DMS79 treated with DMSO at 0.1 percent for 48 hours (cell line): ENCODE measurements at regions not wholly inside any gene's neighbourhood (a gene's known extent, or its start where the extent isn't known, plus 50 kb on each side); places are given as distances from the start of the nearest gene placed in this dataset.

Experiments
- DNase-seq: peaks from one replicate; lab custom pipeline; 2025; lab: John Stamatoyannopoulos, UW

DNA sequence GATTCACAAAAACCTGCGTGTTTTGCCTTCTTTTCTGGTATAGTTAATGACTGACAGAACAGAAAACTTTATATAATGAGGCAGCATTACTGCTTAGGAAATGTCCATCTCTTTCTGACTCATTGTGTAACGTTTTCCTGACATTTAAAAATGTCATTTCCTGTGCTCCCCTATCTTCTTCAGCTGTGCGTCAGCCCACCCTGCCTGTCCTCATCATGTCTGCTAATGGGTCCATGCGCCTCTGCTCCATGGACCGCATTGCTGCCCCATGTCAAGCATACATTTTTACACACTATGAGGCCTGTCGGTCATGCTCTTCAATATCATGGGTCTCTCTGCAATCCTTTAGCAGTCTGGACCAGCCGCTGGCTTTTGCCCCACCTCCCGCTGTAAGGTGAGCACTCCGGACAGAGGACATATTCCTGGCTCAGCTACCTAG is 234.3 kb downstream of the CDCA7 start:
- no peak for DNase-seq

DNA sequence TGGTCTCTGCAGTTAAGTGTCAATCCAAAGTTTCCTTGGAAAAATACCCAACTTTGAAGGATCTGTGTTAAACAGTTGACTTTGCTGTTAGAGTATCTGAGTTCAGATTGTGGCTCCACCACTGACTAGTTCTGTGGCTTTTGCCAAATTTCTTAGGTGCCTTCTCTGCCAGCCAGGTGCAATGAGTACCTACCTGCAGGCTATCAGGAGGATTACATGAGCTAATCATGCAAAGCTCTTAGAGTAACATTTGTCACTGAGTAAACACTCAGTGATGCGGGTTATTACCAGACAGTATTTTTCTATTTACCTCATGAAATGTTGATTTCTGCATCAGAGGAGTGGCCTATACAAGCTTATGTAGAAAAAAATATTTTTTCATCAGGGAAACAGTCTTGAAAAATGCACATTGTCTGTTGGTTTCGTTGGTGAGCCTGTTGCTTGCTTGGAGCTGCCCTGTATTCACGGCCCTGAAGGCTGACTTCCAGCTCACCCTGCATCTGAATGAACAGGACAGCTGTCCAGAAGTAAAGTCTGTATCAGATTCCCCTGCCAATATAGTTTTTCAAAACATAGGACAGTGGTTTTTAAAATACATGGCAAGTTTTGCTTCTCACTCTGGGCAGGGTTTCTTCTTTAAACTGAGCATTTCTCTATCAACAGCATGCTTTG is 235.1 kb downstream of the CDCA7 start:
- DNase-seq: peak; percentile 93

DNA sequence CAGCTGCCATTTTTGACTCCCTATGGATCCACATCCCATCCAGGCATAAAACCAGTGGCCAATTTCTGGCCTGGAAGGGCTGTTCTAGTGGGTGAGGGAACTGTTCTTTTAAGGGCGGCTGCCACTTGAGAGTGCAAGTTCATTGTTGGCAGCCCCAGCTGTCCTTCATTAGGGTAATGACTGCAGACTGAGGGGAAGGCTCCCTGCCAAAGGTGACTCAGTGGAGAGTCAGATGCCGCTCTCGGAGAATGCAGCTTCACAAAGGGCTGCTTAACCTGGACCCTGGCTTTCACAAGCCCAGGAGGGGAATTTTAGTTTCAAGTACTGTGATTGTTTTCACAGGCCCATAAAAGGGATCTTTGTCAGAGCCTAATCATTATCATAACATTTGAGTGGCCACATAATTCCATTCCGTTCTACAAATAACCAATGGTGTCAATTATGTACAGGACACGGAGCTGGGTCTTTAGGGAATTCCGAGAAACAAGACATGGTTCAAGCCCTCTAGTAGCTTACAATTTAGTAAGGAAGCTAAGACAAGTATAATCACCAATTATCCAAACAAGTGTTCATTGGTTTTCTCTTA is 235.7 kb downstream of the CDCA7 start:
- DNase-seq: peak; percentile 99

DNA sequence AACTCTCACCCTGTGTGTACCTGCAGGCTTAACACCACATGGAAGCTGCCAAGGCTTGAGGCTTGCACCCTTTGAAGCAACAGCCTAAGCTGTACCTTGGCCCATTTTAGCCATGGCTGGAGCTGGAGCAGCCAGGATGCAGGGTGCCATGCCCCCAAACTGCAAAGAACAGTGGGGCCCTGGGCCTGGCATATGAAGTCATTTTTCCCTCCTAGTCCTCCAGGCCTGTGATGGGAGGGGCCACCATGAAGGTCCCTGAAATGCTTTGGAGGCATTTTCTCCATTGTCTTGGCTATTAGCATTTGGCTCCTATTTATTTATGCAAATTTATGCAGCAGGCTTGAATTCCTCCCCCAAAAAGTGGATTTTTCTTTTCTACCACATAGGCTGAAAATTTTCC is 238.4 kb downstream of the CDCA7 start:
- DNase-seq: no peak

DNA sequence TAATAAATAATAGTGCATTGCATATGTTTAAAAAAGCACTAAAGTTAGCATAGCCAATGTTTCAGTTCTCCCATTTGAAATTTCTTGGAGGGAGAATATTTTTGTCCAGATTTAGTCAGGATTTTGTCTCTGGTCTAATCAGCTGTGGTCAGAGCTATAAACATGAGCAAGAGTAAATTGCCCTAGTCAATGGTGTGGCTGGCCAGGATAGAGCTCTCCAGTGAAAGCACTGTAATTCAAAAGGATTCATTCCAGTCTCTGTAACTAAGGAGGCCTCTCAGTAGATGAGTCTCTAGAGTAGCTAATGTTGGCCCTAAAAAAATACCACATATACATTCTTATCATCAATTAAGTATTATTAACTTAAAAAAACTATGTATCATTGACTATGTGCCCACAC is 241.6 kb downstream of the CDCA7 start:
- no peak for DNase-seq

DNA sequence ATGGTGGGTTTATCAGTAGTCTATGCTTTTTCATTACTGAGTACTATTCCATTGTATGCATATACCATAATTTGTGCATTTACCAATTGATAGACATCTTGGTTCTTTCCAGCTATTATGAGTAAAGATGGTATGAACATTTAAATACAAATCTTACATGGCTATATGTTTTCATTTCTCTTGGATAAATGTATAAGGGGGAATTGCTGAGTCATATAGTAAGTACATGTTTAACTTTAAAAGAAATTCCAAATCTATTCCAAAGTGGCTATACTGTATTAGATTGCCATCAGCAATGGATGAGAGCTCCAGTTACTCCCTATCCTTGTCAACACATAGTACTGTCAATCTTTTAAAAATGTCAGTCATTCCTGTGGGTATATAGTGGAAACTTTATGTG is 243.9 kb downstream of the CDCA7 start:
- DNase-seq: no peak

DNA sequence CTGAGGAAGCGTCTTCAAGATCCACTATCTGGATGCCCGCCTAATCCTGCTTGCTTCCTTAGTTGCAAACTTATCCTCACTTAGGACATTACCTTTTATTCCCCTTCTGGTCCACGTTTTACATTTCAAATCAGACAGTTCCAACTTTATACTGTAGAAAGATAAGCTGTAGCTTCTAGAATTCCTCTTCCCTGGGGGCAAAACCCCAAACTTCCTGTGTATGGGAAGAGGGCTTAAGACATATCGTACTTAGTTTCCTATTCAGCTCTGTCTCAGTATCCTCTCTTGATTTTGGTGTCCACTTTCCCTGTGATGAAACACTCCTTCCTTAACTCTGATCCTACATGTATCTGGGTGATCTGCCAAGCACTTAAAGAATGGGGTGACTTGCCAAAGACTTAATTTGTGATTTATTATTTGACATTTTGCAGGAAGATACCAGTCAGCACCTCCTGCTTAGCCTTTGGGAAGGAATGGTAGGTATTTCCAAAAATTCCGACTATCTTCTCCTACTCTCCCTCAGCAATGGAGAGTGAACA is 245.2 kb downstream of the CDCA7 start:
- no peak for DNase-seq

DNA sequence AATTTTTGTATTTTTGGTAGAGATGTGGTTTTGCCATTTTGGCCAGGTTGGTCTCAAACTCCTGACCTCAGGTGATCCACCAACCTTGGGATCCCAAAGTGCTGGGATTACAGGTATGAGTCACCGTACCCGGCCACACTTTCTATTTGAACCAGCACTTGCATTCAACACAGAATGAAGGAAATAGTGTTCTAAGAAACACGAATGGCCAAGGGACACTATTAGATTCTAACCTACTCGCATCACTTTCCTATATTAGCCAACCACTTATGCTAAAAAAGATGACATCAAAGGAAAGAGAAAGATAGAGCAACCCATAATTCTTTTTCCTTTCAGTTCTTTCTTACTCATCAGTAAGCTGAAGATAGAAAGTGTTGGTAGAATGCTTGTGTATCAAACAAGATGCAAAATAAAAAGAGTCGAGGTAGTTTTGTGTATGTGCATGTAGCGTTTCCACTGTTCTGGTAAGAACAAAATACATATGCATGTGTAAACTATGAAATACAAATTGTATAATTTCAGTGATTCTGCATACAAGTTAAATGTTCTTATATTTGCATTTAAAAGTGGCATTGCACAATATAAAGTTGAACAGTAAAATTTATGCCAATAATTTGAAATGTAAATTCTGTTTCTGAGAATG is 247.6 kb downstream of the CDCA7 start:
- no peak for DNase-seq

DNA sequence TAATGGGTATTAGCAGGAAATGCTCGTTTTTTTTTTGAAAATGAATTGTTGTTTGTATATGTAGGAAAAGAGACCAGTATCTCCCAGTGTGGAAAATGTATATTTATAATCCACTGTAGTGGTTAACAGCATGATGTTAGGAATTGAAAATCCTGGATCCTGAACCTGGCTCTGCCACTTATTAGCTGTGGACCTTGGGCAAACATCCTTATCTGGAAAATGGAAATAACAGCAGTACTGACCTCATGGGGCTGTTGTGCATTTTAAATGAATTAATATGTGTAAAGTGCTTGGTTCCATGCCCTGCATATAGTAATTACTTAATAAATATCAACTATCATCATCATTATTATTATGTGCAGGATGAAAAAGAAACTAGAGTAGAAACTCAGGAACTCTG is 251.3 kb downstream of the CDCA7 start:
- DNase-seq: no peak

DNA sequence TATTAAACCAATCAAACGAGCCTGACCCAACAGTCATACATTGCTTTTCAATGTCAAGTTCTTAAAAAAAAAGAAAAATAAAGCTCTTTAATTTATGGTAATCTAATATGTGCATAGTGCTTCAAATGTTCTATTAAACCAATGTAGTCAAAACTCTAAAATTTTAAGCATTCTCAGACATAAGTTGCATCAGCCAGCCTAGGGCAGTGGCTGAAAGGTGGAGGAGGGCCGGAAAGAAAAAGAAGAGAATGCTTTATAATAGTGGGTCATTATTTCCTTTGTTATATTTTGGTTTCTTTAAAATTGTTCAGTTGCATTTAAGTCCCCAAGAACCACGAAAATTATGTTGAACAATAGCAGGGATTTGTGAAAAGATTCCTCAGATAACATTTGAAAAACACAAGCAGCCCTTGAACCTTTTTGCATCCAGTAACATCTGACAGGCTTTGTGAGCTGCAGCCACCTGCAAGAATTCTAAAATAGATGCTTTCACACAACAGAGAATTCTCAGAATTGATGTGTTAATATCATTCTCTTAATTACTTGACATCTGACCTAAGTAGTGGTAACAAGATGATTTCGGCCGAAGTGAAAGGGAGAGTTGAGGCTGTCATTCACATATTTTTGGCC is 252.1 kb downstream of the CDCA7 start:
- DNase-seq: no peak

DNA sequence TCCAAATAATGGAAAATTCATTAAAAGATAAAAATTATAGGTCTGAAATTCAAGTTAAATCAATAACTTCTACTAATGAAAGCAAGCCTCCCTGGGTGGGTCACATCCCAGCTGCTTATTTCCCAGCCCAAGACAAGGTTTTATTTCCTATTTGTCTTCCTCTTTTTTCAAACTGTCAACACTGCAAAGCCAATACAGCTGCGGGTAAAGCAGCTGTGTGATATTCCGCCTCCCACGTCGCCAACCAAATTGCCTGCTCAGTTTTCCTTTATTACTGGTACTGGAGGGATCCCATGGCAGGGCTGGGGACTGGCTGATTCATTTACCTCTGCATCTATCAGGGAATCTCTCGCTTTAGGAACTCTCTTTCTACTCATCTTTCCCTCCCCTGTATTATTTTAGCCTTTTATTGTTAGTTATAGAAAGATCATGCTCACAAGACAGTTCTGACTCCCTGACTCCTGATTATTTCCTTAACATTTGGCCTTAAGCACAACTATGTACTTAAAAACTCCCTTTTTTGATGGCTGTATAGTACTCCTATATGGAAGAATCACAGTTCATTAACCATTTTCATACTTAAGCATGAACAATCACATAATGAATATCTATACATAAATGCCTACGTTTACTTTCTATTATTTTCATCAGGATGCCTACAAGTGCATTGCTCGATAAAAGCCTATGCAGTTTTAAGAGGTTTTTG is 253.1 kb downstream of the CDCA7 start:
- no peak for DNase-seq

DNA sequence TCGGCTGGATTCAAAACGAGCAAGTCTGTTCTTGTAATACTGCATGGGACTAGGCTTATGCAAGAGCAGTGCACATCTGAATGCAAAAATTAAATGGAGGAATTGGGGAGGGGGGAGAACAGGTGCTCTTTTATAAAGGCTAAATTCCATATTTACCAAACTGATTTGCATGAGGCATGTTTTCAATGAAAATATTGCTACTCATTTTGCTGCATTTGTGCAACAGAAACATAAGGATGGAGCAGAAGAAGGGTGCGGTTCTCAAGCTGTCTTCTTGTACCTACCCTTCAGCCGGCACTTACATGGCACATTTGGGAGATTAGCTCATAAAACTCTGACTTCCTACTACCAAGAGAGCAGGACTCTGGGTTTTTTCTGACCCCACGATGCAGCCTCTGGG is 256.4 kb downstream of the CDCA7 start:
- DNase-seq: no peak

DNA sequence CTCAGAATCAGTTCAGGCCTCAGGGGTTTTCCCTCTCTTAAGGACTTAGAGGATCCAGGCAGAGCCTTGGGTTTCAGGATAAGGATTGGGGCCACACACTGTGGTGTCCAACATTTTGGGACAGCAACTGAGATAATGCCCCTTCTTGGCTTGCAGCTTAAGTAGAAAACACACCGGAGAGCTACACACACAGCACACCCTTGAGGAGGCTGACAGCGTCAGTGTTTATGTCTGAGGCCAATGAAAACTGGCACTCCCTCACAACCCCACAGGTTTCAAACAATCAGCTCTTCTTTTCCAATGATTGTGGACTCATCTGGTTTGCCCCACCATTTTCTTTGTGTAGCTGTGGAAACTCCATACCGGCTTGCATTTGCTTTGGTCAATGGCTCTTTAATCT is 257.7 kb downstream of the CDCA7 start:
- DNase-seq: no peak

DNA sequence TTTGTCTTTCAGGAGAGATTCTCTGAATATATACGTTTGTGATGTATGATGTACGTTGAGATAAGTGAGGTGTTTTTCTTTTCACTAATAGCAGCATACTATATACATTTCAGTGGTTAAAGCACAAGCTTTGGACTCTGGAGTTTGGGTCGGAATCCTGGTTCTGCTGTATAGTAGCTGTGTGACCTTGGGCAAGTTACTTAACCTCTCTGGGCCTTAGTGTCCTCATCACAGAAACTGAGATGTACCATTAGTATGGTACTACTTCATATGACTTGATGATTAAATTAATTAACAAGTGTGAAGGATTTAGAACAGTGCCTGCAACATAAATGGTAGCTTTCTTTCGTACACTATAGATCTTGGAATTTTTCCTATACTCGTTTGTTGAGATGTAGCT is 258.7 kb downstream of the CDCA7 start:
- no peak for DNase-seq

DNA sequence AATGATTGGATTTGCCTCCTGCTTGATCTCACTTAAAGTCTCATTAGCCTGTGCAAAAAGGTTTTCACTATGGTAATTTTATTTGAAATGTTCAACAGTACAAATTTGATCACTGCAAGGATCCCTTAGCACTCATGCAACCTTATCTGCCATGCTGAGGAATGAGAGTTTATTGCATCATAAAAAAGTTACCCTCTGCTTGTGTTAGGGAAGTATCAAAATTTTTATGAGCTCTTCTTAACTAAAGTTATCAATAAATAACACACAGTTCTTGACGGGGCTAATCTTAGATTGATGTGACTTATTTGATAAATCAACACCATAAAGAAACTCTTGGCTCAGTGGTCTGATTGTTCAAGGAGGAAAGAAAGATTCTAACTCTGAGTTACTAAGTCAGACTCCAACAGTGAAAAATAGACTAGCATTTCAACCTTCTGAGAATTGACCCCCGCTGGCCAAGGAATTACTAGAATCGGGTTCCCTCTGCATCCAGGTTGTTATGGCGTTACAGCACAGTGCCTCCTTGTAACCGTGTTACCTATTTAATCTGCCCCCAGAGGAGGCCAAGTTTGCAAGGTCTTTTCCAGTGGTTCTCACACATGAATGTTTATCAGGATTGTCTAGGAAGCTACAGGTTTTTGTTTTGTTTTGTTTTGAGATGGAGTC is 259.7 kb downstream of the CDCA7 start:
- no peak for DNase-seq

DNA sequence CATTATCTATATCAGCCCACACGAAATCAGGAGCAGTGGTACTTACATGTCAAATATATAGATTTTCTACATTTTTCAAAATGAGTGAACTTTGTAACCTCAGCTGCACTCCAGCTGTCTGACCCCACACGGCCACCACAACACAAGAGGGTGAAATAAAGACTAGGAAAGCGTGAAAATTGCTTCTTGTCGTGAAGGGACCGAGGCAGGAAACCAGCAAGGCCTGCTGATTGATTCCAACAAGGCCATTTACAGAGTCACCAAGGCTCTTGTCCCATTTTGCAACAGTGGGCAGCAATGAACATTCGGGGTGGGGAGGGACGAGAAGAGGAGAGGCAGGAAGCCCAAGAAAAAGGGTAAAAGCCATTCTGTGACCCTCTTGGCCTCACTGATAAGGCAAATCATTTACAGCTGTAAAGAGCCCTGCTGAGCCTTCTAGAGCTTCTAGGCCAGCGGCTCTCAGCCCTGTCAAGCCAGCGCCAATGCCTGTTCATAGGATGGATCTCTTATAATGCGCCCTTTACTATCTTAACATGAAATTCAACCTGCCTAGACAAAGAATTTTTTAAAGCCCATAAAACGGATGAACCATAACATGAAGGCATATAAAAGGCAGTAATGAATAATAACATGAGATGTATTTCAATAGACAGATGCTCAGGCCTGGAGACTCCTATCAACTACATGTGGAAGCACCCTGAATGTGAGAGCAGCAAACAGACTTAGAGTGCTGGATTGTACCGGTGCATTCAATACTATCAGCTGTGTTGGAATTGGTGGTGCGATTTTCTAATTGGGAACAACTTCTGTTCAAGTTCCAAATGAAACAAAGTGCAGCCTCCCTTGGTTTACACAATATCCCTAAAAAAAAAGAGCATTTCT is 269.0 kb downstream of the CDCA7 start:
- no peak for DNase-seq

DNA sequence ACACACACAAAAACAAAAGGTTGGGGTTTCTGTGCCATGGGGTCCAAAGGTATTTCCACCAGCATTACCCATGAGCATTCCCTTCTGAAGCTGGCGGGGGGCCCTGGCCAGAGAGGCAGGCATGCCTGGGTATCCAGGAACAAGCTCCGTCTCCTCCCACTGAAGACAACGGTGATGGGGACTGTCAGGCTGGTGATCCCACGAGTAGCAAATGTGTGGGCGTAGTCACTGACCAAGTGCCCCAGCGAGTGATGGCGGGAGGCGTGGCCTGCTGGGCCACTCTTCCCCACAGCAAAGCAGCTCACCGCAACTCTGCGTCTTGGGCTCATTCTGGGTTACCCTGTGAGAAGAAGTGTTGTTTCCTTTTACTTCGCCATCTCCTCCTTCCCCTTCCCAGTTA is 270.6 kb downstream of the CDCA7 start:
- DNase-seq: no peak

DNA sequence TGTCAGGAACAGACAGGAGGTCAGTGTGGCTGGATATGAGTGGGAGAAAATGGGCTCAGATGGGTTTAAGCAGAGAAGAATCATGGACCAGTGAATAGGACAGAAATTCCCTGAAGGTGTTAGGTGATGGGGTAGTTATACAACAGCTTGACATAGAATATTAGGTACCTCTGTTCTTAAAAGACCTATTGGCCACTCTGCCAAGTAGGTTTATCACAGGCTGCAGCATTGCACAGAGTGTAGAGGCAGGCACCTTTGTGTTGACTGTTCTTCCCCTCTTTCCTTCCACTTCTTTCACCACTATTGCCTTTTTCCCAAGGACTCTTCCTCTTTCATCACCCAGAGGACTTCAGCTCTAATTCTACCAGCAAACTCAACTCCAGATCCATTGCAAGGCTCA is 274.4 kb downstream of the CDCA7 start:
- no peak for DNase-seq

DNA sequence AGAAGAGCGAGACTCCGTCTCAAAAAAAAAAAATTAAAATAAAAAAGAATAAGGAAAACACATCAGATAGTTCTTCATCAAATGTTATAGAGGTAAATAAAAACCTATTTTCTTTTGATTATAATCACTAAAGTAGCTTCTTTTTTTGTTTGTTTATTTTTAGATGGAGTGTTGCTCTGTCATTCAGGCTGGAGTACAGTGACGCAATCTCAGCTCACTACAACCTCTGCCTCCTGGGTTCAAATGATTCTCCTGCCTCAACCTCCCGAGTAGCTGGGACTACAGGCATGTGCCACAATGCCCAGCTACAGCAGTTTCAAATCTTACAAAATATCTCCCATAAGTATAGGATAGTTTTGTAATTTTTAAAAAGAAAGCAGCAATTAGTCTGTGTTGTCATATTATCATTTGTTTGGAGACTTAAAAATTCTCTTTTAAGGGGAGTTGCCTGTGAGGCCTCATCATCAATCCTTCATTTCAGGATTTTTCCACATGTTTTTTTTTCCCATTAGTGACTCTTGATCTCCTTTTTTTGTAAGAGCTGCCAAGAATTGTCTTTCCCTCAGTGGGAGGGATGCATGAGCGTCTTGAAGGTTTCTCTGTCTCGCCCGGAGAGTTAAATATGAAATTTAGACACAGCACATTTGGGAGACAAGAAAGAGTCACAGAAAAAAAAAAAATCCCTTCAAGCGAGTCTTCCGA is 275.9 kb downstream of the CDCA7 start:
- DNase-seq: no peak

DNA sequence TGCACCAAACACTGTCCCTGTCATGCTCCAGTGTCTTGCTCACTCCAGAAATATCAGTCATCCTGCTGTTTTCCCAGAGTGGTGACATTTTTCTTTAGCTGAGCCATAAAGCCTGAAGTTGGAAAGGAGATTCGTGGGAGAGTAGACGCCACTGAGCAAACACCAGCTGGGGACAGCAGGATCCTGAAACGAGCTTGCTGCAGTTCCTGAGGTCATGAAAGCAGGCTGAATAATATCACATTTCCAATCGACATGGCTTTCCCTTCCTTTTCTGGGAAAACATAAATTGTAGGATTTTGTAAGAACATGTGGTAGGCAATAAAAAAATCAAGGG is 276.4 kb downstream of the CDCA7 start:
- no peak for DNase-seq
